ENCODE measurements at regions not wholly inside any gene's neighbourhood (a gene's known extent, or its start where the extent isn't known, plus 50 kb on each side); places are given as distances from the start of the nearest gene placed in this dataset.

DNA sequence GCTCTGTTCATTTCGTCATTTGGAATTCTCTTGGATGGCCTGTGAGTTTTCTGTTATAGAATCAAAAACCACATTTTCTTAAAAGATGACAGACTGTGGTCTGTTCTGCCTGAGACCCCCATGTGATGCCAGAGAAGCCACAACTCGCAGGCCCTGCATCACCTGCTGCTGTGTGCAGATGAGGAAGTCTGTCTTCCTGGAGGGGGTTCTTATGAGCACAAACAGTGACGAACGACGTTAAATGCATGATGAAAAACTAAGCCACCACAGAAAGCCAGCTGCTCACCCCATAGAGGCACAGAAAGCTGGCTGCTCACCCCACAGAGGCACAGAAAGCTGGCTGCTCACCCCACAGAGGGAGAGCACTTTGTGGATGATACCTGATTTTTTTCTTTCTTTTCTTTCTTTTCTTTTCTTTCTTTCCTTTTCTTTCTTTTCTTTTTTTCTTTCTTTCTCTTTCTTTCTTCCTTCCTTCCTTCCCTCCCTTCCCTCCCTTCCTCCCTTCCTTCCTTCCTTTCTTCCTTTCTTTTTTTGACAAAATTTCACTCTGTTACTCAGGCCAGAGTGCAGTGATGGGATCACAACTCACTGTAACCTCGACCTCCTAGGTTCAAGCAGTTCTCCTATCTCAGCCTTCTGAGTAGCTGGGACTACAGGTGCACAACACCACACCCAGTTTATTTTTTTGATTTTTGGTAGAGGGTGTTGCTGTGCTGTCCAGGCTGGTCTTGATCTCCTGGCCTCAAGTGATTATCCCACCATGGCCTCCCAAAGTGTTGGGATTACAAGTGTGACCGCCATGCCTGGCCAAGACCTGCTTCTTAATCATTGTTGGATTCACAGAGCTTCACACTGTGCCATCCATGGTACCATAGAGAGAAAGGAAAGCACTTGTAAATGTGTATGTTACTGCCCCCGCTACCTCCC, 1191.4 kb downstream of the UQCRFS1 start:
- DNase-seq, result no peak

DNA sequence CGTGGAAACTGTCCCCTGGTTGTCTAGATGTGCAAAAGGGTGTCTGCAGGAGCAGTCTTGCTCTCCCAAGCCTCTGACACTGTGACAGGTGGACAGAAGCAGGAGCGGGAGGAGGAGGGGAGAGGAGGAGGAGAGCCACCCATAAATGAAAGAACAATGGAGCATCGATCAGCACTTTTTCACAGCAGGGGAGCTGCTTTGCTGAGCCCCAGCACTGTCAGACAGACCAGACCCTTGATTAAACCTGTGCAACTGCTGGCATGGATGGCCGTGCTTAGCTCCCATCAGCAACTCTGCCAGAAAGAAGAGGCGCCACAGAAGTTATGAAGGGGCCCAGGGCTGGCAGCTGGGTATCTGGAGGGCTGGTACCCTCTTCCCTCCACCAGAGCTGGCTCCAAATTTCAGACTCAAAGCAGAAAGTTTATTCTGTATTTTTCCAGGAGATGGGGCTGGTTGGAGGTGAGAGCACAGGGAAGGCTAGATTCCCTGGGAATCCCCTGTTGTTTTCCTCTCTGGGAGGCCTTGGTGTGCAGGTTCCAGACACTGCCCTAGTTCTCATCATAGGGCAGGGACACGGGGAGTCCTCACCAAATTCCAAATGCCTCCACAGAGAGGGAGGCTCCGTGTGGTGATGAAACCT, 1192.2 kb downstream of the UQCRFS1 start:
- DNase-seq, result no peak

DNA sequence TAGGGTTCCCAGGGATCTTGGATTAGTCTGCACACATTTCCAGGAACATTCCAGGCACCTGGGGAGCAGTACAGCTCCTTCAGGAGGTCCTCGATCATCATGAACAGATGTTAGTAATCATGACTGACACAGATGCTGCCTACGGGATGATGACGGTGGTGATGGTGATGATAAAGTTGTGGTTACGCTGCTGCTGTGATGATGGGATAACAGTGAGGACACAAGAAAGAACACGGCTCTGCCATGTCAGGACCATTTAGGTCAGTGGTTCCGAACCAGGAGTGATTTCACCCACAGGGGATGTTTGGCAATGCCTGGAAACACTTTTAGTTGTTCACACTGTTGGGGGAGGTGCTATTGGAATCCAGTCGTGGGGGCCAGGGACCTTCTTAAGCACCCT, 1193.0 kb downstream of the UQCRFS1 start:
- DNase-seq, result no peak

DNA sequence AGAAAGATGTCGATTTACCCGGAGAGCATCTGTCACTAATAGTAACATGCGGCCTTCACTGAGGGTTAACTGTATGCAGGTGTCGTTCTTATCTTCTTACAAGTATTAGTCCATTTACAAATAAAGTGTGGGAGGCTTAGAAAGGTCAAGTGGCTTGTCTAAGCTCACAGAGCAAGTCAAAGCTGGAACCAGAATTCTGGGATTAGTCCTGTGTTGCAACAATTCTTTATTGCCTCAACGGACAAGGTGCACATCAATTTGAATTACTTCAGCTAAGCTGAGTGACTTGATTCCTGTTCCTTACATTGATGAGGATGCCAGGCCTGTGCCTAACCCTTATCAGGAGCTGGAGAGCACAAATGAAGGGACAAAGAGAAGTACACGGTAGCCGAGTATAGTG, 1193.6 kb downstream of the UQCRFS1 start:
- no peak for DNase-seq

DNA sequence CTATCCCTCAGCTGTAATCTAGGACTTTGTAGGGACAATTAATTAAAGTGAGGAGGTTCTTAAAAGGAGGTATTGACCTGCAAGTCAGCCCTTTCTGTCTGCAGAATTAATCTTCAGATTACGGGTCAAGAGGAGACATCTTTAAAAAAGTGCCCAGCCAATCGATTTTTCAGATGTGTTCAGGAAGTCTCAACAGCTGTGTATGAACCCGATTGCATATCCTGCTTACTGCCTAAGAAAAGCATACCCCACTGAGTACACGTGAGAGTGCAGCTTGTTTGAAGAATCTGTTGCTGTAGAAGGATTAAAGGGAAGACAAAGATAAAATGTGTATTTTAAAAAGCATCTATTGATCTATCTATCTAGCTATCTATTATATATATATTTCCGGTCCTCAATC, 1194.5 kb downstream of the UQCRFS1 start:
- no peak for DNase-seq

DNA sequence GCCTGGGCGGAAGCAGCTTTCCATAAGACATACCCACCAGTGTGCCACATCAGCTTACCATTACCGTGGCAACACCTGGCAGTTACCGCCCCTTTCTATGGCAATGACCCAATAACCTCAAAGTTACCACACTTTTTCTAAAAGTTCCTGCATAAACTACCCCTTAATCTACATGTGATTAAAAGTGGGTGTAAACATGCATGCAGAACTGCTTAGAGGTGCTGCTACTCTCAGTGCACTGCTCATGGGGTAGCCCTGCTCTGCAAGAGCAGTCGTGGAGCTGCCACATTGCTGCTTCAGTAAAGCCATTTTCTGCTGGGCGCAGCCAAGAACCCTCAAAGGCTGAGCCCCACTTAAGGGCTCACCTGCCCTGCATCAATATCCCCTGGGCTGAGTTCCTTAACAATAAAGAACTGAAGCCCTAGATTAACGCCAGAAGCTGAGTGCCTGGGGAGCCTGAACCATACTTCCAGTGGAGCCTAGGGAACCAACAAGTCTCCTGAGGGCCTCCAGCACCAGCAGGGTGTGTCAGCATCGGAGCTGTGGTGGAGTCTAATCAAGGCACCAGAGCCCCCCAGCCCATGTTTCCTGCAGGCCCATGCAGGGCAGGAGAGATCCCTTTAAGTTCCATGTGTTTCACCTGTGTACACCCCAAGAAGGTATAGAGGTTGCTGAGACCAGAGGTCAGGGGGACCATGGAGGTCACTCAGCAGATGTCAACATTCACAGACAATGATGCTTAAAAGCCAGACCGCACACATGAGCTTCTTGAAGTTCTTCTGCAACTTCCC, 1198.1 kb downstream of the UQCRFS1 start:
- no peak for DNase-seq

DNA sequence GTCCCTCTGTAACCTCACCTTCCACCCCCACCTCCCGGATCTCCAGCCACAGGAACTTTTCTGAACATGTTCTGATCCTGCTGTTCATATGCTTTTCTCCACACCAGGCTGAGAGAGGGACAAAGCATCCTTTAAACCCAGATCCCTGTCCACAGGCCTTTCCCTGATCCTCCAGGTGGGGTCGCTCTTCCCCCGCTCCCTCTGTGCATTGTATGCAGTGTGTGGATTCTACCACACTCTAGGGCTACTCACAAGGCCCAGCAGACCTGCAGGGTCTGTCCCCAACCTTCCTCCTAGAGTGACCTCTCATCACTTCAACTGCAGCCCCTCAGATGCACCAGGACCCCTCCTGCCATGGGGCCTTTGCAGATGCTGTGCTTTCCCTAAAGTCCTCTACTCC, 1200.6 kb downstream of the UQCRFS1 start:
- no peak for DNase-seq

GRCh38 chr19:28010656-28011055, 1202.3 kb downstream of the UQCRFS1 start:
- no peak for DNase-seq

DNA sequence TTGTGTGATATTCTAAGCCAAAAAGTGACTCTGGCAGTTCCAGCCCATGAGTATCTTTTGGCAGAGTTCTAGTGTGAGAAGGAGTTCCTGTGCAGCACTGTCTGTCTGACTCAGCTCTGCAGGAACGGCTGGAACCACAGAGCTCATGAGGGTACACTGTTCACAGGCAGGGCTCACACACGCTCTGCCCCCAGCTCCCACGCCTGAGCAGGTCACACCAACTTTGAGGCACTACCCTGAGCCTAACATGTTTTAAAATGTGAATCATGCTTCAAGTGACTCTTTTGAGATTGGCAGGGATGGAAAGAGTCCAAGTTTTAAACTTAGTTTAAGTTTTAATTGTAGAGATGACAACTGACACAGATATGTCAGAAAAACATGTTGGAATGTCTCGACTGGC, 1203.3 kb downstream of the UQCRFS1 start:
- no peak for DNase-seq

DNA sequence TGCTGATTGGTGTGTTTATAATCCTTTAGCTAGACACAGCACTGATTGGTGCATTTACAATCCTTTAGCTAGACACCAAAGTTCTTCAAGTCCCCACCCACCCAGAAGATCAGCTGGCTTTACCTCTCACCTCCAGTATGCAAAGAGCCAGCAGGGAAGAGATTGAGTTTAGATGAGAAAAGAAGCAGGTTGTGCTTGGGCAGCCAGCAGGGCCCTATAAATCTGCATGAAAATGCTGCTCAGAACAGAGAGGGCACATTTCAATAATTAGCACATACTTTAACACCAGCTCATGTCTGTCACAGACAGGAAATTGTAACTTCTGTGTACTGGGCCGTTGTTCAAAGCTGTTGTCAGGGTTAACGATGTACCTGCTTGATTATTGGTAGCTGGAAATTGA, 1204.3 kb downstream of the UQCRFS1 start:
- DNase-seq, result no peak

- no peak for DNase-seq
These were observed 1209.4 kb downstream of the UQCRFS1 start for GRCh38 chr19:28003543-28003942.

GRCh38 chr19:27997069-27997468, 1215.9 kb downstream of the UQCRFS1 start:
- no peak for DNase-seq

DNA sequence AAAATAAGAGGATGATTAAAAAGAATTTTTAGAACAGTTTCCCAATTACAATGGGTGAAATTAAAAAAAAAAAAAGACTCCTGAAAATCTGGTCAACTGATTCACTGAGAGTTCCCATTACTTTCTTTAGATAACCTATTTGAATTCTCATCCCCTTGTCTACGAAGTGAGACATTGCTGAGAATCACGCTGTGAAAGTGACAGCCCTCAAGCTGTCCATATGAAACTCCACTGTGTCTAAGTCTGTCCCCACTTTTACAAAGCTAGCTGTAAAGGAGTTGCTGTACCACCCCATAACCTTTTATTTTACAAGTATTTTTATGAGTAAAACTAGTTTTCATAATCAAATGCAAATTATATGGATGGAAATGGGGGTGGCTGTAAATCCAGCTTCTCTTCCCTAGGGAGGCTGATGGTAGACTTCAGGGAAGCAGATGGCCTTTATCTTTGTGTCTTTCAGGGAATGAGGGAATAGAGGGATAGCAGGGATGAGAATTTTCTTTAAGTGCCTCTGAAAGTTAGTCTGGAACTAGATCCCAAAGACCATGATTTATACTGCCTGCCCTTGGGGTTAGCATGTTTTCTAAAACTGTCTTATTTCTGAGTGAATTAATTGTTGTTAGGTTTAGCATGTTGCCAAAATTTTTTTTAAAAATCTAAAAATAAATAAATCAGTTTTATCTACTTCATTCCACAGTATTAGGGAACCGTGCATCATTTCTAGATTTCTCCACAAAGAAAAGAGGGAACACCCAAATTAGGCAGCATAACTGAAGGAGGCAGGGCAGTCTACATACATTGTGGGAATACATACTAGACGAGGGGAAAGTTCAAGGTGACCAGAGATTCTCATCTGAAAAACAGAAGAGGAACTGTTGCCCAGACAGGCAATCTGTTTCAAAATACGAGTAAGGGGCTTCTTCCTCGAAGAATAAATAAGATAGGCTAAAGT, 1219.1 kb downstream of the UQCRFS1 start:
- DNase-seq, result no peak

- no peak for DNase-seq
These were observed 1226.7 kb downstream of the UQCRFS1 start for GRCh38 chr19:27986299-27986698.

DNA sequence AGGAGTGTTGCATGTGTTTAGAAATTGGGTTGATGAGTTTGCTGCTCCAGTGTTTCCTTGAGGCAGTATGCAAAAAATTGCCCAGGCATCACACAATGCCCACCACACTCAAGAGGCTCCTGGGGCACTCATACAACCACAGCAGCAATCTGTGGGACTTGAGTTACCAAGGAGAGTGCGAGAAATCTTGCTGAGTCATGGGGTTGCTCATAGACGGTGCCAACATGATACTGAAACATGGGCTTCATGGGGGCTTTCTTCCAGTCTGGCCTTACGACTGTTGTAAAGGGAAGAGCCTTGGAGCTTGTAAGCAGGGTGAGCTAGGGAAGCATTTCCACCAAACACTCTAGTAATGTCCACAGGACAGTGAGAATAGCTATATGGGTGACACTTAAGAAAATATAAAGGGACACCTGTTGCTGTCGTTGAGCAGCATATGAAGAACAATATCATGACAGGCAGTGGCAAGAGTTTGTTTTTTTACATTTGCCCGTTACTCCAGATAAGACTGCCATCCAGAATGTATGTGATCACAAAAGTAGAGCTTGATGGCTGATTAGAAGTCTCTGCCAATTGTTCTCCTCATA, 1237.4 kb downstream of the UQCRFS1 start:
- no peak for DNase-seq

DNA sequence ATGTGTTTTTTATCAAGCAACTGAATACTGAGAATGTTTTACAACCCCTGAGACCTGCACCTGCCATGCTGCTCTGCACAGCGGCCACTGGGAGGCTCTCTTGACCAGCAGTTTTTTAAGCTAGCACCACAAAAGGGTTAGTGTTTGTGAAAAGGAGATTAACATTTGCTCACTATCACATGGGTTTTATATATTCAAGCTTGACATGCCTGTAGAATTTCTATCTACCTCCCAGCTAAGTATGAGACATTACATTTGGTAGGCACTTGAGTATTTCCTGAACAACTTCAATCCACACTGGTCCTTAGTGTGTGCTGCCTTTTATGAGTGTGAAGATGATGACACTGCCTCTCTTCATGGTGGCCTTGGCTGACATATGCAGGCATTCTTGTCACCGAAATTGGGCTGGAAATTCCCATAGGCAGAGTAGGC, 1238.9 kb downstream of the UQCRFS1 start:
- DNase-seq, result no peak

DNA sequence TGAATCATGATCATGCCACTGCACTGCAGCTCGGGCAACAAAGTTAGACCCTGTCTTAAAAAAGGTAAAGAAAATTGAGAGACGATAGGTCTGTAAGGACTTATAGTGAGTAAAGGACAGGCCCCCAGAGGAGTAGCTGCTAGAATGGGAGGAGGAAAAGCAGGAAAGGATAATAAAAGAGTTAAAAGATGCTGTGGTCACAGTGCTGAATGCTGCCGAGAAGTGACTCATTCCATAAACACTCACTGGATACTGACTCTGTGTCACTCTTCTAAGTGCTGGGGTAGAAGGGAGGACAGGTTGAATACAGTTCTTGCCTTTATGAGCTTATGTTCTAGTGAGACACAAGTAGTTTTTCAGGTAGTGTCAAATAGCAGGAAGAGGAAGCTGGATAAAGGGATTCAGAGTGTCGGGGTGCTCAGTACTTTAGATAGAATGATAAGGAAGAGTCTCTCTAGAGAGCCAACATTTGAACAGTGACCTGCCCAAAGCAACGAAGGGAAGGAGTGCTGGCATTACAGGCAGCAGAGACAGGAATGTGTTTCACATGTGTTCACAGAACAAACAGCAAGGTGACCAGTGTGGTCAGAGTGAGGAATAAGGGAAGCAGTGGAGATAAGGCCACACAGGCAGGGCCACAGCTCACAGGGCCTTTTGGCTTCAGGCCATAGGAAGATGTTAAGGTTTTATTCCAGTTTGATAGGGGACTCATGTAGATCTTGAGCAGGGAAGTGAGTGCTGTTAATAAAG, 1240.5 kb downstream of the UQCRFS1 start:
- DNase-seq, result no peak

DNA sequence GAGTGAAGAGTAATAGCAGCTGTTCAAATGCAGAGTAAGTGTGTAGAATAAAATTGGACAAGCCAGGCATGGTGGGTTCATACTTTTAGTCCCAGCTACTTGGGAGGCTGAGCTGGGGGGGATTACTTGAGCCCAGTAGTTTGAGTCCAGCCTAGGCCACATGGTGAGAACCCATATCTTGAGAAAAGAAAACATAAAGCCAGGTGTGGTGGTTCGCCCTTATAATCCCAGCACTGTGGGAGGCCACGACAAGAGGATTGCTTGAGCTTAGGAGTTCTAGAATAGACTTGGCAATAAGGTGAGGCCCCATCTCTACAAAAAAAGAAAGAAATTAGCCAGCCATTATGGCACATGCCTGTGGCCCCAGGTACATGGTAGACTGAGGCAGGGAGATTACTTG, 1241.1 kb downstream of the UQCRFS1 start:
- DNase-seq, result no peak

- no peak for DNase-seq
These were observed 1241.9 kb downstream of the UQCRFS1 start for GRCh38 chr19:27971071-27971470.

GRCh38 chr19:27966390-27966816, 1246.5 kb downstream of the UQCRFS1 start:
- DNase-seq, result no peak

- no peak for DNase-seq
These were observed 1248.8 kb downstream of the UQCRFS1 start for GRCh38 chr19:27964185-27964584.
